ENCODE measurements at regions not wholly inside any gene's neighbourhood (a gene's known extent, or its start where the extent isn't known, plus 50 kb on each side); places are given as distances from the start of the nearest gene placed in this dataset.

- H3K27me3 ChIP-seq (ENCODE audit: control insufficient read depth, insufficient read depth, low read length): no peaks in the 10 kb centered on the region
- no peak overlapping the region for H3K4me3 ChIP-seq (ENCODE audit: insufficient read depth, low read depth, low read length)
- no peaks in the 10 kb centered on the region for H3K36me3 ChIP-seq (replicated peaks; ENCODE audit: control insufficient read depth, insufficient read depth, low read length)
- no peak for DNase-seq
Observed at GRCh38 chr5:82353522-82353921, 75.4 kb upstream of the RPS23 start.

DNA sequence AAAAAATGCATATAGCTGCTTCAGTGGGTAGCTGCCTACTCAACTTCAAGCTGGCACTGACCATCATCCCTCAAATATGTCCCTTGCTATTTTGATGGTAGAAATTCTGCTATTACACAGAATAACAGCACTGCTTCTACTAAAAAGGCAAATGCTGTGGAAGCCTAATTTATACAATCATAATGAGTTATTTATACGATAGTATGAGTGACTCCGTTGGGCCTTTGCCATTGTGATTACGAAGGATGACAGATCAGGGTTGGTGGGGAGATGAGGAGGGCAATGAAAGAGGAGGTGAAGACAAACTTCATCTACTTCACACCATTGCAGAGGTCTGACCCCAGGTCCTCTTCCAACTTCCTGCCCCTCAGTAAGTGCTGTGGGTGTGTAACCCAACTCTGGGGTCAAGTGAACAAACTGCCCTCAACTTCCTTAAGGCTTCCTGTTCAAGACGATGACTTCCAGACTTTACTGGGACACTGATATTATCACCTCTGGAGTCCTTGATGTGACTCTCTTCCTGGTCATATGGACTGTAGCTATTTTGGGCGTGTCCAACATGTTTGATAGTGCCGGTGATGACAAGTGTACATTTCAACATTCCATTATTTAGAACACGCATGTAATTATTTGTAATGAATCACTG lies 74.1 kb upstream of the RPS23 start:
- Histone ChIP-seq H3K4me3 (ENCODE audit: insufficient read depth, low read depth, low read length) (no peak overlapping the region), H3K36me3 (replicated peaks; ENCODE audit: control insufficient read depth, insufficient read depth, low read length) (no peaks in the 10 kb centered on the region), H3K27me3 (ENCODE audit: control insufficient read depth, insufficient read depth, low read length) (no peaks in the 10 kb centered on the region)
- DNase-seq: no peak

DNA sequence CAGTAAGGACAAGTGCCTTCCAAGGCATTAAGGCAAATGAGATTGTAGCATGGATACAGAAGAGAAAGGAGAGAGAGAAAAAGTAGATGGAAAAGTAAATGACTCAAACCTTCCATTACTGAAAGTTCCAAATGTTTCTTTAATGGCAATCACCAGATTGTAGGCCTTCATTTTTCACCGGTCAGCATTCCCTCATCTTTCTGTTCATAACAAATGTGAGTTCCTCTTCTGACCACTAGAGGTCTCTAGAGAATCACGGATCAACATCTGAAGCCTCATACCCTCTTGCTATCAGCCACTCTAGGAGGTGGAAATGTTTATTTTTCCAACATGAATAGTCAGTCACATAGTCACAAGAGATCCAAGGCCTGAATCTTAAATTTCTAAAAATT lies 73.6 kb upstream of the RPS23 start:
- peak; percentile 49 for DNase-seq
- Histone ChIP-seq H3K27me3 (ENCODE audit: control insufficient read depth, insufficient read depth, low read length) (no peaks in the 10 kb centered on the region), H3K4me3 (ENCODE audit: insufficient read depth, low read depth, low read length) (no peak overlapping the region), H3K36me3 (replicated peaks; ENCODE audit: control insufficient read depth, insufficient read depth, low read length) (no peaks in the 10 kb centered on the region)

GRCh38 chr5:82351297-82351696 lies 73.1 kb upstream of the RPS23 start:
- H3K27me3 ChIP-seq (ENCODE audit: control insufficient read depth, insufficient read depth, low read length): no peaks in the 10 kb centered on the region
- no peak for DNase-seq
- H3K4me3 ChIP-seq (ENCODE audit: insufficient read depth, low read depth, low read length): no peak overlapping the region
- H3K36me3 ChIP-seq (replicated peaks; ENCODE audit: control insufficient read depth, insufficient read depth, low read length): no peaks in the 10 kb centered on the region

GRCh38 chr5:82349652-82350051 lies 71.5 kb upstream of the RPS23 start:
- H3K36me3 ChIP-seq (replicated peaks; ENCODE audit: control insufficient read depth, insufficient read depth, low read length): no peaks in the 10 kb centered on the region
- H3K4me3 ChIP-seq (ENCODE audit: insufficient read depth, low read depth, low read length): no peak overlapping the region
- H3K27me3 ChIP-seq (ENCODE audit: control insufficient read depth, insufficient read depth, low read length): no peaks in the 10 kb centered on the region
- peak; percentile 64 for DNase-seq

DNA sequence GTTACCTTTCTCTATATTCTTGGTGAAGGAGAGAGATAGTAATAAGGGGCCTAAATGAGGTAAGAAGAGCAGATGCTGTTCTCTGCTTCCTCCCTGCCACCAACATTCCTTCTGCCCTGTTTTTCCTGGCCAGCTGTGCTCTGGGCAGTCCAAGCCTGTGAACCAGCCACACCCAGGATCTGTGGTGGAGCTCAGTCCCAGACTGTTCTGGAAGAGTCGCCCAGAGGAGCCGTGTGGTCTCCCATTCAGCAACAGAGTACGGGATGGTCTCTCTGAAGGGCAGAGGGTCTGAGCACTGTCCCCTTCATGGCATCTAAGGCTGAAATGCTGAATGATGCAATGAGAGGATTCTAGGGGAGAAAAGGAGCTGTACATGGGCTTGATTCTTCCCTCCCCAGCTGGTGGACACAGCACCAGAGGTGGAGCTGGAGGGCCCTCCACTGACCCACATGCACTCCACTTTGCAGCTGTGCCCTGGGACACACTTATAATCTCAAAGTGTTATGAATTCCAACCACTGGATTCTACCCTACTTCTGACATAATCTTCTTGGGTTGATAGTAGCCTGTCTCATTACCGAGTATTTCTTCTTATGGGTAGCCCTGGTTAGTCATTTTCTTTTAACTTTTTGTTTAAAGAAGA lies 70.8 kb upstream of the RPS23 start:
- DNase-seq: no peak
- Histone ChIP-seq H3K4me3 (ENCODE audit: insufficient read depth, low read depth, low read length) (no peak overlapping the region), H3K36me3 (replicated peaks; ENCODE audit: control insufficient read depth, insufficient read depth, low read length) (no peaks in the 10 kb centered on the region), H3K27me3 (ENCODE audit: control insufficient read depth, insufficient read depth, low read length) (no peaks in the 10 kb centered on the region)

DNA sequence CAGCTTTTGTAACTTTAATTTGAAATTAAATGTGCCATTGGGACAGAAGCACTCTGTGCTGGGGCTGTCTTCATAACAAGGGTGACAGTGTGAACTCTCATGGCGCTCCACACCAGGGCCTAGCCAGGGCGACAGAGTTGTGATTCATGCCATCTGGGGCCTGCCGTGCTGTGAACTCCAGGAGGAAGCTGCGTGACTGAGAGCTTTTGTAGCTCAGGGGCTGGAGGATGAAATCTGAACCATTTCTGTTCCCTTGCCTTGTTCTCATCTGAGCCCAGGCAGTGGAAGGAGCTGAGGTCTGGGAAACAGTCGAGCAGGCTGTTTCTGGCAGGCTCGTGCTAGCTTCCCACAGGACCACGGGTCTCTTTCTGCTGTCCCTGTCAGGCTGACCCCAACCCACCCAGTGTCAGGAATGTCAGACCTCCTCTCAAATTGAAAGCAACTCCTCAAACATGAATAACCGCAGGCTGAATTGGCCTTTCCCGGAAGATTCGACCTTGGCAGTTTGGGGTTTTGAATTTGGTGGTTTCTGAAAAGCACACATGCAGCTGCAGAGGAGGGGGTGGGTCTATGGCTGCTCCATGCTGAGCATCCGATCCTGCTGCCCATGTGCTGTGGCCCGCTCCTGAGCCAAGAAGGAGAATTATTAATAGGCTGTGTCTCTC lies 69.2 kb upstream of the RPS23 start:
- Histone ChIP-seq H3K4me3 (ENCODE audit: insufficient read depth, low read depth, low read length) (no peak overlapping the region), H3K36me3 (replicated peaks; ENCODE audit: control insufficient read depth, insufficient read depth, low read length) (no peaks in the 10 kb centered on the region), H3K27me3 (ENCODE audit: control insufficient read depth, insufficient read depth, low read length) (no peaks in the 10 kb centered on the region)
- no peak for DNase-seq

GRCh38 chr5:82346399-82347165 lies 68.4 kb upstream of the RPS23 start:
- Histone ChIP-seq H3K36me3 (replicated peaks; ENCODE audit: control insufficient read depth, insufficient read depth, low read length) (no peaks in the 10 kb centered on the region), H3K4me3 (ENCODE audit: insufficient read depth, low read depth, low read length) (no peak overlapping the region), H3K27me3 (ENCODE audit: control insufficient read depth, insufficient read depth, low read length) (no peaks in the 10 kb centered on the region)
- DNase-seq: no peak

GRCh38 chr5:82345108-82345507 lies 67.0 kb upstream of the RPS23 start:
- Histone ChIP-seq H3K4me3 (ENCODE audit: insufficient read depth, low read depth, low read length) (no peak overlapping the region), H3K27me3 (ENCODE audit: control insufficient read depth, insufficient read depth, low read length) (no peaks in the 10 kb centered on the region)
- no peak for DNase-seq

DNA sequence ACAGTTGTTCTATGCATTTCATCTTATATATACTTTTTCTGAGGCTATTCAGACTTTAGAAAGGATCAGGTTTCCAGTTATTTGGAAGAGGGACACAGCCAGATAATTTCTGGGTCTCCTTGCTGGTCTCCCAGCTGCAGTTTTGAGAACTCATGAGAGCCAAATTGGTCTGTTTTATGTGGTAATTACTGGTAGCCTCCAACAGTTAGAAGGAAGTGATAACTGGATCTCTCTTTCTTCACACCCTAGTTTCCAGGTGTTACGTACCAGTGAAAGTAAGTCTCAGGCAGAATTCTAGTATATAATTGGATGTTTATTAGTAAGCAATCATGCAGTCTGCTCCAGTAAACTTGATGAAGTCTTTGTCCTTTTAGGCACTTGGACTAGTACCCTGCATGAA lies 63.2 kb upstream of the RPS23 start:
- Histone ChIP-seq H3K36me3 (replicated peaks; ENCODE audit: control insufficient read depth, insufficient read depth, low read length) (no peaks in the 10 kb centered on the region), H3K4me3 (ENCODE audit: insufficient read depth, low read depth, low read length) (no peak overlapping the region), H3K27me3 (ENCODE audit: control insufficient read depth, insufficient read depth, low read length) (no peaks in the 10 kb centered on the region)
- DNase-seq: no peak

More at GRCh38 chr5:82345108-82345507, 67.0 kb upstream of the RPS23 start:
- no peaks in the 10 kb centered on the region for H3K36me3 ChIP-seq (replicated peaks; ENCODE audit: control insufficient read depth, insufficient read depth, low read length)

GRCh38 chr5:82340799-82341198 lies 62.6 kb upstream of the RPS23 start:
- Histone ChIP-seq H3K27me3 (ENCODE audit: control insufficient read depth, insufficient read depth, low read length) (no peaks in the 10 kb centered on the region), H3K36me3 (replicated peaks; ENCODE audit: control insufficient read depth, insufficient read depth, low read length) (no peaks in the 10 kb centered on the region), H3K4me3 (ENCODE audit: insufficient read depth, low read depth, low read length) (no peak overlapping the region)
- DNase-seq: no peak

DNA sequence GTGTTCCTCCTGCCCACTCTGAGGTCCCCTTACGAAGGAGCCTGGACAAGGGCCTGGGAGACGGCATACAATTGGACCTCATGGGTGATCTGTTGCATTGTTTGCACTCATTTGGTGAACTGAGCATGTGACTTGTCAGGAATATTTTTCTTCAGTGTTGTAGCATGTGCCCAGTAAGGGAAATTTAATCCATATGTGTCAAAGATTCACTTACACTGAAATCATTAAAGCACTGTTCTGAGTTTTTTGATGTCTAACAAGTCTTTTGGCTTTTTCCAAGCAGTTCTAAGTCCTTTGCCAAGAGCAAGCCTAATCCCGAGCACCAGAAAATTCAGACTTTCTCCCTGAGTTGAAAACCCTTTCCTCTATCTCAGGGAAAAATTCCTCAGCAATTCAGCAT lies 61.6 kb upstream of the RPS23 start:
- Histone ChIP-seq H3K4me3 (ENCODE audit: insufficient read depth, low read depth, low read length) (no peak overlapping the region), H3K27me3 (ENCODE audit: control insufficient read depth, insufficient read depth, low read length) (no peaks in the 10 kb centered on the region), H3K36me3 (replicated peaks; ENCODE audit: control insufficient read depth, insufficient read depth, low read length) (no peaks in the 10 kb centered on the region)
- no peak for DNase-seq

- H3K27me3 ChIP-seq (ENCODE audit: control insufficient read depth, insufficient read depth, low read length): no peaks in the 10 kb centered on the region
- H3K36me3 ChIP-seq (replicated peaks; ENCODE audit: control insufficient read depth, insufficient read depth, low read length): no peaks in the 10 kb centered on the region
- DNase-seq: no peak
- H3K4me3 ChIP-seq (ENCODE audit: insufficient read depth, low read depth, low read length): no peak overlapping the region
Observed at GRCh38 chr5:82338771-82339373, 60.7 kb upstream of the RPS23 start.

- H3K27me3 ChIP-seq (ENCODE audit: control insufficient read depth, insufficient read depth, low read length): no peaks in the 10 kb centered on the region
- no peak overlapping the region for H3K4me3 ChIP-seq (ENCODE audit: insufficient read depth, low read depth, low read length)
- DNase-seq: no peak
- no peaks in the 10 kb centered on the region for H3K36me3 ChIP-seq (replicated peaks; ENCODE audit: control insufficient read depth, insufficient read depth, low read length)
Observed at GRCh38 chr5:82336959-82337351, 58.8 kb upstream of the RPS23 start.
